ENCODE measurements at regions not wholly inside any gene's neighbourhood (a gene's known extent, or its start where the extent isn't known, plus 50 kb on each side); places are given as distances from the start of the nearest gene placed in this dataset.
A peak's percentile ranks its signal among the peaks of the same experiment; 100 is the strongest.

GRCh38 chr20:53876956-53877355 is 193.4 kb downstream of the BCAS1 start:
- Mint-ChIP-seq H3K4me1 (peaks cover 49% of the 10 kb centered on the region), H3K9me3 (no peaks in the 10 kb centered on the region)

GRCh38 chr20:53876470-53876869 is 193.9 kb downstream of the BCAS1 start:
- Mint-ChIP-seq H3K36me3 (no peaks in the 10 kb centered on the region), H3K27me3 (no peaks in the 10 kb centered on the region), H3K4me1 (peaks cover 52% of the 10 kb centered on the region), H3K27ac (no peak overlapping the region), H3K9me3 (no peaks in the 10 kb centered on the region), H3K4me3 (no peak overlapping the region)
- no peak for DNase-seq

More at GRCh38 chr20:53876956-53877355, 193.4 kb downstream of the BCAS1 start:
- no peaks in the 10 kb centered on the region for H3K27me3 Mint-ChIP-seq
- no peak for DNase-seq
- no peak overlapping the region for H3K4me3 Mint-ChIP-seq
- H3K36me3 Mint-ChIP-seq, result no peaks in the 10 kb centered on the region
- H3K27ac Mint-ChIP-seq, result no peak overlapping the region

- H3K4me1 Mint-ChIP-seq, result peaks cover 54% of the 10 kb centered on the region
- no peaks in the 10 kb centered on the region for H3K27me3 Mint-ChIP-seq
- H3K36me3 Mint-ChIP-seq, result no peaks in the 10 kb centered on the region
- DNase-seq, result no peak
- H3K27ac Mint-ChIP-seq, result peak overlapping the region; percentile 26
- H3K4me3 Mint-ChIP-seq, result no peak overlapping the region
- H3K9me3 Mint-ChIP-seq, result no peaks in the 10 kb centered on the region
Observed at GRCh38 chr20:53875452-53875851, 194.9 kb downstream of the BCAS1 start.

GRCh38 chr20:53874706-53875105 is 195.7 kb downstream of the BCAS1 start:
- Mint-ChIP-seq H3K4me3 (no peak overlapping the region), H3K4me1 (peaks cover 53% of the 10 kb centered on the region), H3K27me3 (no peaks in the 10 kb centered on the region), H3K36me3 (no peaks in the 10 kb centered on the region), H3K9me3 (no peaks in the 10 kb centered on the region), H3K27ac (no peak overlapping the region)
- no peak for DNase-seq

GRCh38 chr20:53874104-53874503 is 196.3 kb downstream of the BCAS1 start:
- Mint-ChIP-seq H3K27ac (no peak overlapping the region), H3K4me1 (peaks cover 52% of the 10 kb centered on the region)

GRCh38 chr20:53873230-53873604 is 197.2 kb downstream of the BCAS1 start:
- DNase-seq, result no peak
- no peaks in the 10 kb centered on the region for H3K36me3 Mint-ChIP-seq
- peak overlapping the region; percentile 81 for H3K4me3 Mint-ChIP-seq
- peak overlapping the region; percentile 97 for H3K27ac Mint-ChIP-seq
- H3K9me3 Mint-ChIP-seq, result no peaks in the 10 kb centered on the region
- no peaks in the 10 kb centered on the region for H3K27me3 Mint-ChIP-seq
- H3K4me1 Mint-ChIP-seq, result peaks cover 47% of the 10 kb centered on the region

More at GRCh38 chr20:53874104-53874503, 196.3 kb downstream of the BCAS1 start:
- H3K4me3 Mint-ChIP-seq, result no peak overlapping the region
- no peaks in the 10 kb centered on the region for H3K27me3 Mint-ChIP-seq
- no peaks in the 10 kb centered on the region for H3K36me3 Mint-ChIP-seq
- H3K9me3 Mint-ChIP-seq, result no peaks in the 10 kb centered on the region
- DNase-seq, result no peak

- Mint-ChIP-seq H3K27ac (peak overlapping the region; percentile 97), H3K36me3 (no peaks in the 10 kb centered on the region), H3K4me1 (peaks cover 50% of the 10 kb centered on the region), H3K4me3 (peak overlapping the region; percentile 81), H3K9me3 (no peaks in the 10 kb centered on the region), H3K27me3 (no peaks in the 10 kb centered on the region)
- peak; percentile 49 for DNase-seq
Observed at GRCh38 chr20:53872561-53873229, 197.7 kb downstream of the BCAS1 start.

GRCh38 chr20:53872081-53872541 is 198.3 kb downstream of the BCAS1 start:
- Mint-ChIP-seq H3K4me3 (peak overlapping the region; percentile 81), H3K27me3 (no peaks in the 10 kb centered on the region), H3K9me3 (no peaks in the 10 kb centered on the region), H3K36me3 (no peaks in the 10 kb centered on the region), H3K4me1 (peaks cover 56% of the 10 kb centered on the region), H3K27ac (peak overlapping the region; percentile 97)
- DNase-seq, result no peak

- Mint-ChIP-seq H3K27ac (peak overlapping the region; percentile 97), H3K4me3 (no peak overlapping the region)
Observed at GRCh38 chr20:53871541-53871940, 198.9 kb downstream of the BCAS1 start.

GRCh38 chr20:53870426-53871315 is 199.7 kb downstream of the BCAS1 start:
- H3K27ac Mint-ChIP-seq, result peak overlapping the region; percentile 97

More at GRCh38 chr20:53871541-53871940, 198.9 kb downstream of the BCAS1 start:
- H3K27me3 Mint-ChIP-seq, result no peaks in the 10 kb centered on the region
- DNase-seq, result no peak
- peaks cover 61% of the 10 kb centered on the region for H3K4me1 Mint-ChIP-seq
- no peaks in the 10 kb centered on the region for H3K36me3 Mint-ChIP-seq
- no peaks in the 10 kb centered on the region for H3K9me3 Mint-ChIP-seq

GRCh38 chr20:53869466-53870258 is 200.7 kb downstream of the BCAS1 start:
- Mint-ChIP-seq H3K4me1 (peaks cover 77% of the 10 kb centered on the region), H3K36me3 (no peaks in the 10 kb centered on the region)

More at GRCh38 chr20:53870426-53871315, 199.7 kb downstream of the BCAS1 start:
- no peak for DNase-seq
- Mint-ChIP-seq H3K27me3 (no peaks in the 10 kb centered on the region), H3K36me3 (no peaks in the 10 kb centered on the region), H3K9me3 (no peaks in the 10 kb centered on the region), H3K4me3 (no peak overlapping the region), H3K4me1 (peaks cover 70% of the 10 kb centered on the region)

GRCh38 chr20:53867741-53868351 is 202.5 kb downstream of the BCAS1 start:
- Mint-ChIP-seq H3K4me1 (peaks cover 74% of the 10 kb centered on the region), H3K4me3 (peak overlapping the region; percentile 55), H3K27ac (peak overlapping the region; percentile 91), H3K9me3 (no peaks in the 10 kb centered on the region), H3K36me3 (no peaks in the 10 kb centered on the region), H3K27me3 (no peaks in the 10 kb centered on the region)
- no peak for DNase-seq

More at GRCh38 chr20:53869466-53870258, 200.7 kb downstream of the BCAS1 start:
- Mint-ChIP-seq H3K27ac (peak overlapping the region; percentile 92), H3K4me3 (peak overlapping the region; percentile 61), H3K9me3 (no peaks in the 10 kb centered on the region), H3K27me3 (no peaks in the 10 kb centered on the region)
- peak; percentile 77 for DNase-seq

- peak overlapping the region; percentile 91 for H3K27ac Mint-ChIP-seq
- H3K36me3 Mint-ChIP-seq, result peaks cover 2% of the 10 kb centered on the region
- no peaks in the 10 kb centered on the region for H3K9me3 Mint-ChIP-seq
- H3K4me3 Mint-ChIP-seq, result peak overlapping the region; percentile 55
- peaks cover 70% of the 10 kb centered on the region for H3K4me1 Mint-ChIP-seq
- H3K27me3 Mint-ChIP-seq, result no peaks in the 10 kb centered on the region
- DNase-seq, result no peak
Observed at GRCh38 chr20:53866794-53867740, 203.3 kb downstream of the BCAS1 start.
